Mesothelial cell of epicardium (in vitro differentiated cells): ENCODE measurements at regions not wholly inside any gene's neighbourhood (a gene's known extent, or its start where the extent isn't known, plus 50 kb on each side); places are given as distances from the start of the nearest gene placed in this dataset.

Experiments
- DNase-seq, 2 experiments: peaks; one replicate each; pipeline ENCODE4 v3.0.0; 2021; ENCODE audit warnings: low spot score in 2 of 2; ENCODE audit not compliant: unreplicated experiment in 2 of 2
- H3K27ac Mint-ChIP-seq: 2 replicates; pipeline ENCODE4 v1.8.0; 2021; ENCODE audit warnings: mixed read lengths
- H3K27me3 Mint-ChIP-seq: 2 replicates; pipeline ENCODE4 v1.8.0; 2021; ENCODE audit warnings: low read depth, mixed read lengths
- H3K36me3 Mint-ChIP-seq: 2 replicates; pipeline ENCODE4 v1.8.0; 2021; ENCODE audit warnings: mixed read lengths
- H3K4me1 Mint-ChIP-seq: 2 replicates; pipeline ENCODE4 v1.8.0; 2021; ENCODE audit warnings: mixed read lengths
- H3K4me3 Mint-ChIP-seq: 2 replicates; pipeline ENCODE4 v1.8.0; 2021; ENCODE audit warnings: mild to moderate bottlenecking, moderate library complexity, mixed read lengths
- H3K9me3 Mint-ChIP-seq: 2 replicates; pipeline ENCODE4 v1.8.0; 2021; ENCODE audit warnings: mixed read lengths
- TF ChIP-seq, protein P1 (sequence below): fragments of 200-600 bp; sonication (generic); IDR thresholded peaks from one replicate; pipeline ENCODE4 v1.5.0; 2021; ENCODE audit warnings: antibody characterized with exemption; ENCODE audit not compliant: unreplicated experiment

GRCh38 chr1:232179896-232180778, 449.8 kb downstream of the SIPA1L2 start:
- Mint-ChIP-seq H3K27ac (no peak overlapping the region), H3K4me1 (peaks cover 8% of the 10 kb centered on the region), H3K27me3 (no peaks in the 10 kb centered on the region), H3K36me3 (no peaks in the 10 kb centered on the region), H3K4me3 (no peak overlapping the region), H3K9me3 (no peaks in the 10 kb centered on the region)
- TF ChIP-seq, protein P1, sequence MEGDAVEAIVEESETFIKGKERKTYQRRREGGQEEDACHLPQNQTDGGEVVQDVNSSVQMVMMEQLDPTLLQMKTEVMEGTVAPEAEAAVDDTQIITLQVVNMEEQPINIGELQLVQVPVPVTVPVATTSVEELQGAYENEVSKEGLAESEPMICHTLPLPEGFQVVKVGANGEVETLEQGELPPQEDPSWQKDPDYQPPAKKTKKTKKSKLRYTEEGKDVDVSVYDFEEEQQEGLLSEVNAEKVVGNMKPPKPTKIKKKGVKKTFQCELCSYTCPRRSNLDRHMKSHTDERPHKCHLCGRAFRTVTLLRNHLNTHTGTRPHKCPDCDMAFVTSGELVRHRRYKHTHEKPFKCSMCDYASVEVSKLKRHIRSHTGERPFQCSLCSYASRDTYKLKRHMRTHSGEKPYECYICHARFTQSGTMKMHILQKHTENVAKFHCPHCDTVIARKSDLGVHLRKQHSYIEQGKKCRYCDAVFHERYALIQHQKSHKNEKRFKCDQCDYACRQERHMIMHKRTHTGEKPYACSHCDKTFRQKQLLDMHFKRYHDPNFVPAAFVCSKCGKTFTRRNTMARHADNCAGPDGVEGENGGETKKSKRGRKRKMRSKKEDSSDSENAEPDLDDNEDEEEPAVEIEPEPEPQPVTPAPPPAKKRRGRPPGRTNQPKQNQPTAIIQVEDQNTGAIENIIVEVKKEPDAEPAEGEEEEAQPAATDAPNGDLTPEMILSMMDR: no peak
- no peak for DNase-seq

DNA sequence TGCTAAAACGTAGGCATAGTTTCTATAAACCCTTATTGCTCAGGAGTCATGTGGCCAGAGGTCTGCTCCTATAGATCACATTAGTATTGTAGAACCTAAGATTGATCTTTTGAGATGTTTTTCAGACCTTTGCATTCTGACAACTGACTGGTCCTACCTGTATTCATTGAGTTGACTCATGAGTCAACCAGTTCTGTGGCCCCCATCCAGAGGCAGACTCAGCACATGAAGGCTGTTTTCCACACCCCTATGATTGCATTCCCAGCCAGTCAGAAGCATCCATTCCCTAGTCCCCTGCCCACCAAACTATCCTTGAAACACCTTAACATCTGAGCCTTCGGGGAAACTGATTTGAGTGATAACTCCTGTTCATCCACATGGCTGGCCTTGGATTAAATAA, 451.7 kb downstream of the SIPA1L2 start:
- H3K27ac Mint-ChIP-seq: no peak overlapping the region
- peaks cover 16% of the 10 kb centered on the region for H3K4me1 Mint-ChIP-seq
- H3K27me3 Mint-ChIP-seq: no peaks in the 10 kb centered on the region
- no peak for DNase-seq
- no peaks in the 10 kb centered on the region for H3K9me3 Mint-ChIP-seq
- no peak overlapping the region for H3K4me3 Mint-ChIP-seq
- TF ChIP-seq, protein P1: no peak
- H3K36me3 Mint-ChIP-seq: no peaks in the 10 kb centered on the region

GRCh38 chr1:232177438-232177837, 452.5 kb downstream of the SIPA1L2 start:
- no peaks in the 10 kb centered on the region for H3K36me3 Mint-ChIP-seq
- no peak for DNase-seq

DNA sequence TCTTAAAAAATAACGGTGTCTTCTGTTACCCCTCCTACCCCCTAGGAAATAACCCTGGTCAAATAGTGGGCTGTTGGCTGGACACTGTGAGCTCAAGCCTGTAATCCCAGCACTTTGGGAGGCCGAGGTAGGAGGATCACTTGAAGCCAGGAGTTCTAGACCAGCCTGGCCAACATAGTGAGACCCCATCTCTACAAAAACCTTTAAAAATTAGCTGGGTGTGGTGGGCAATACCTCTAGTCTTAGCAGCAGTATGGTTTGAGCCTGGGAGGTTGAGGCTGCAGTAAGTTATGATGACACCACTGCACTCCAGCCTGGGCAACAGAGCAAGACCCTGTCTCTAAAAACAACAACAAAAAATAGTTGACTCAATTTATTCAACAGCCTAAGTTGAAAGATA, 453.7 kb downstream of the SIPA1L2 start:
- H3K4me3 Mint-ChIP-seq: no peak overlapping the region
- peaks cover 16% of the 10 kb centered on the region for H3K4me1 Mint-ChIP-seq
- H3K36me3 Mint-ChIP-seq: no peaks in the 10 kb centered on the region
- DNase-seq: no peak
- H3K27ac Mint-ChIP-seq: no peak overlapping the region
- no peaks in the 10 kb centered on the region for H3K27me3 Mint-ChIP-seq
- no peaks in the 10 kb centered on the region for H3K9me3 Mint-ChIP-seq
- TF ChIP-seq, protein P1: no peak

More at GRCh38 chr1:232177438-232177837, 452.5 kb downstream of the SIPA1L2 start:
- H3K4me1 Mint-ChIP-seq: peaks cover 16% of the 10 kb centered on the region
- no peaks in the 10 kb centered on the region for H3K27me3 Mint-ChIP-seq
- no peaks in the 10 kb centered on the region for H3K9me3 Mint-ChIP-seq
- TF ChIP-seq, protein P1: no peak
- no peak overlapping the region for H3K27ac Mint-ChIP-seq
- H3K4me3 Mint-ChIP-seq: no peak overlapping the region

GRCh38 chr1:232174306-232174705, 455.6 kb downstream of the SIPA1L2 start:
- Mint-ChIP-seq H3K27ac (no peak overlapping the region), H3K27me3 (no peaks in the 10 kb centered on the region), H3K4me3 (no peak overlapping the region), H3K36me3 (no peaks in the 10 kb centered on the region), H3K9me3 (no peaks in the 10 kb centered on the region), H3K4me1 (peaks cover 11% of the 10 kb centered on the region)
- no peak for DNase-seq
- TF ChIP-seq, protein P1: no peak
